ENCODE measurements at regions not wholly inside any gene's neighbourhood (a gene's known extent, or its start where the extent isn't known, plus 50 kb on each side); places are given as distances from the start of the nearest gene placed in this dataset.

DNA sequence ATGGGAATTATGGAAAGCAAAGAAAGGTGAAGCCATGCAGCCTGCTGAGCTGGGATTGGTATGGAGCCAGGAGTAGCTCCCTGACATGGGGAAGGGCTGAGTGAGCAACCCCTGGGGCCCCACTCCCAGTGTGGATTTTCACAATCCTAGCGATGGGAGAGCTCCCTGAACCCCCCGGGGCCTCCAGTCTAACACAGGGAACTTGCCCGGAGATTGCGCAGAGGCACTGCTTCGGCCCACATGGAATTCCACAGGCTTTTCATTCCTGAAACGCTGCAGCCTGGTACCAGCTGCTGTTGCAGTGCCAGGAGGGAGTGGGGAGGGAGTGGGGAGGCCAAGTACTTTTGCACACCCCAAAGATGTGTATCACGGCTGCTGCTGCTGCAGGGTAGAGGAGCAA is 110.4 kb upstream of the C21orf91 start:
- TF ChIP-seq CTCF (CRISPR knock-in tag; IDR thresholded peaks at IDR 0.05) (no peak), POGK (CRISPR knock-in tag; conservative IDR thresholded peaks at IDR 0.05) (no peak), SNRNP70 (IDR thresholded peaks at IDR 0.05; ENCODE audit: low read depth, low read length) (no peak), EP300 (IDR thresholded peaks at IDR 0.05; ENCODE audit: low read depth in 2 of 2, low read length in 2 of 2) (no peak), EP300 (CRISPR knock-in tag; IDR thresholded peaks at IDR 0.05; ENCODE audit: borderline replicate concordance) (no peak), ZNF589 (CRISPR knock-in tag; conservative IDR thresholded peaks at IDR 0.05) (no peak), POLR2A (IDR thresholded peaks at IDR 0.05; ENCODE audit: insufficient read depth in 1 of 2, low read depth in 2 of 2, low read length in 2 of 2) (no peak), CEBPZ (IDR thresholded peaks at IDR 0.05; ENCODE audit: low read length) (no peak), SP140L (CRISPR knock-in tag; IDR thresholded peaks at IDR 0.05; ENCODE audit: borderline replicate concordance) (no peak), CHD2 (IDR thresholded peaks at IDR 0.05; ENCODE audit: low read depth, low read length) (no peak)

Measured in HepG2 (cell line).